A673 (cell line): ENCODE measurements at regions not wholly inside any gene's neighbourhood (a gene's known extent, or its start where the extent isn't known, plus 50 kb on each side); places are given as distances from the start of the nearest gene placed in this dataset.

Source experiments
- BruUV-seq: library from RNA; stranded (reverse); fragments of 400-500 nt; replicated peaks from 2 replicates; lab custom pipeline; 2021; lab: Mats Ljungman, UMichigan
- CTCF ChIA-PET: fragments of 300-600 bp; sonication (Branson Sonifier 250); formaldehyde crosslinking; loops from one replicate; lab custom pipeline; 2022; ENCODE audit warnings: antibody characterized with exemption; lab: Charles Lee
- POLR2A ChIA-PET: fragments of 300-600 bp; sonication (Branson Sonifier 250); formaldehyde crosslinking; loops from one replicate; lab custom pipeline; 2022; ENCODE audit warnings: antibody characterized with exemption; ENCODE audit not compliant: low non-redundant PET; lab: Charles Lee
- DNase-seq: peaks from one replicate; pipeline ENCODE4 v3.0.0-alpha.2; 2015; ENCODE audit warnings: low spot score
- H3K27ac ChIP-seq: fragments of 200-600 bp; sonication (generic); 2 replicates; pipeline ENCODE4 v1.5.1; 2016; ENCODE audit warnings: mixed run types, low read depth, mild to moderate bottlenecking, mixed read lengths, antibody characterized with exemption, low read length; ENCODE audit not compliant: poor library complexity, severe bottlenecking
- H3K27me3 ChIP-seq: fragments of 200-600 bp; sonication (generic); replicated peaks from 2 replicates; pipeline ENCODE4 v1.6.1; 2017; ENCODE audit warnings: mixed run types, low read depth, mild to moderate bottlenecking, mixed read lengths, antibody characterized with exemption, low read length; ENCODE audit not compliant: insufficient read depth, poor library complexity
- H3K36me3 ChIP-seq: fragments of 200-600 bp; sonication (generic); 2 replicates; pipeline ENCODE4 v1.6.1; 2016; ENCODE audit warnings: mixed run types, mild to moderate bottlenecking, mixed read lengths, antibody characterized with exemption, low read length; ENCODE audit not compliant: insufficient read depth, poor library complexity, severe bottlenecking
- H3K4me1 ChIP-seq: fragments of 200-600 bp; sonication (generic); 2 replicates; pipeline ENCODE4 v1.6.1; 2017; ENCODE audit warnings: mixed run types, mild to moderate bottlenecking, mixed read lengths, antibody characterized with exemption, low read length; ENCODE audit not compliant: insufficient read depth, poor library complexity, severe bottlenecking
- H3K4me3 ChIP-seq: fragments of 200-600 bp; sonication (generic); 2 replicates; pipeline ENCODE4 v1.5.1; 2016; ENCODE audit warnings: low read depth, mixed run types, mild to moderate bottlenecking, mixed read lengths, low read length; ENCODE audit not compliant: poor library complexity, severe bottlenecking
- H3K9me3 ChIP-seq: fragments of 200-600 bp; sonication (generic); 2 replicates; pipeline ENCODE4 v1.6.1; 2016; ENCODE audit warnings: mixed run types, low read depth, mild to moderate bottlenecking, mixed read lengths, antibody characterized with exemption, low read length; ENCODE audit not compliant: poor library complexity, severe bottlenecking
- EZH2 ChIP-seq: fragments of 200-600 bp; sonication (generic); IDR thresholded peaks from 2 replicates; pipeline ENCODE4 v1.6.1; 2017; ENCODE audit warnings: borderline replicate concordance, low read depth, mild to moderate bottlenecking, mixed read lengths, antibody characterized with exemption, low read length; ENCODE audit not compliant: poor library complexity, severe bottlenecking
- intact Hi-C: fragments of 100-400 bp; cut with micrococcal nuclease; formaldehyde crosslinking; loops from one replicate; pipeline ENCODE4 v1.10.0; 2022; ENCODE audit not compliant: unreplicated experiment
- TF ChIP-seq, protein P1 (sequence below): fragments of 300-800, 200-600 bp; sonication (generic); conservative IDR thresholded peaks from 2 replicates; pipeline ENCODE4 v1.5.1; 2017; ENCODE audit warnings: low read depth, mild to moderate bottlenecking, antibody characterized with exemption, low read length, moderate library complexity, mixed read lengths

DNA sequence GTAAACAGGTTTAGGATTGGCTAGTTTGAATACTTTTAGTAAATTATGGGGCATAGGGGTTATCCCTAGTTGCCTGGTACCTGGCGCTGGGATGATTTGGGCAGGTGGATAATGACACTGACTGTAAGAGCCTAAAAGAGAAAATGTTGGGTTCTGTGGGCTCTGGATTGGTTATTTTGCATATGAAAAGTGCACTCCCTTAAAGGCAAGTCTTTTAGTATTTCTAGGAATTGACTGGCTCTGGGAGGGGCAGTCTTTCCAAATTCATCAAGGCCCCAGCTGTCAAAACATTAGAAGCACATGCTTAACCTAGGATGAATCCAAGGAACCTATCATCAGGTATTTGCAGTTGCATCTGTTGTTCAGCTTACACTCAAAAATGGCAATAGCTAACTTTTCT, 454.6 kb upstream of the SORCS1 start:
- no peak overlapping the region for H3K27ac ChIP-seq
- H3K36me3 ChIP-seq, result no peaks in the 10 kb centered on the region
- ChIA-PET POLR2A (no interaction called here), CTCF (interaction anchor here (0.6 kb wide), 1 partner anchor 606 kb away, joined by 3 read pairs; no protein-coding TSS in a partner anchor)
- TF ChIP-seq EZH2, result no peak
- TF ChIP-seq, protein P1, sequence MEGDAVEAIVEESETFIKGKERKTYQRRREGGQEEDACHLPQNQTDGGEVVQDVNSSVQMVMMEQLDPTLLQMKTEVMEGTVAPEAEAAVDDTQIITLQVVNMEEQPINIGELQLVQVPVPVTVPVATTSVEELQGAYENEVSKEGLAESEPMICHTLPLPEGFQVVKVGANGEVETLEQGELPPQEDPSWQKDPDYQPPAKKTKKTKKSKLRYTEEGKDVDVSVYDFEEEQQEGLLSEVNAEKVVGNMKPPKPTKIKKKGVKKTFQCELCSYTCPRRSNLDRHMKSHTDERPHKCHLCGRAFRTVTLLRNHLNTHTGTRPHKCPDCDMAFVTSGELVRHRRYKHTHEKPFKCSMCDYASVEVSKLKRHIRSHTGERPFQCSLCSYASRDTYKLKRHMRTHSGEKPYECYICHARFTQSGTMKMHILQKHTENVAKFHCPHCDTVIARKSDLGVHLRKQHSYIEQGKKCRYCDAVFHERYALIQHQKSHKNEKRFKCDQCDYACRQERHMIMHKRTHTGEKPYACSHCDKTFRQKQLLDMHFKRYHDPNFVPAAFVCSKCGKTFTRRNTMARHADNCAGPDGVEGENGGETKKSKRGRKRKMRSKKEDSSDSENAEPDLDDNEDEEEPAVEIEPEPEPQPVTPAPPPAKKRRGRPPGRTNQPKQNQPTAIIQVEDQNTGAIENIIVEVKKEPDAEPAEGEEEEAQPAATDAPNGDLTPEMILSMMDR, result no peak
- no peak for DNase-seq
- no peaks in the 10 kb centered on the region for H3K4me1 ChIP-seq
- BruUV-seq, result no TSS peak
- no peaks in the 10 kb centered on the region for H3K27me3 ChIP-seq
- no peak overlapping the region for H3K4me3 ChIP-seq
- intact Hi-C loops, result no loop called here
- H3K9me3 ChIP-seq, result no peaks in the 10 kb centered on the region

DNA sequence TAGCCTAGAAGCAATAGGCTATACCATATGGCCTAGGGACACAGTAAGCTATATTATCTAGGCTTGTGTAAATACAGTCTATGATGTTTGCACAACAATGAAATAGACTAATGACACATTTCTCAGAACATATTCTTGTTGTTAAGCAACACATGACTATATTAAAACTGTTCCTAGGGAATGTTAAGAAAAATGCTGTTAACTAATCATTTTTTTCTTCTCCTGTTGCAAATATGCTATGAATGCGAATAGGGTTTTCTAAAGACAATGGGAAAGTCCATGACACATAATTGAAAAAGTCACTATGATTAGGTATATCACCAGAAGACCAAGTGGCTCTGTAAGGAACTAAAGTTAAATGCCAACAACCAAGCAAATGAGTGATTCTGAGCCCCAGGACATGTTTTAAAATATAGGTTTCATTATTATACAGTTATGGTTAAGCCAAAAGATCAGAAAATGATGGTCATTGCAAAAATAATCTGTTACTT, 454.0 kb upstream of the SORCS1 start:
- H3K4me1 ChIP-seq, result no peaks in the 10 kb centered on the region
- intact Hi-C loops, result no loop called here
- no peak overlapping the region for H3K27ac ChIP-seq
- no TSS peak for BruUV-seq
- POLR2A ChIA-PET, result no interaction called here
- H3K9me3 ChIP-seq, result no peaks in the 10 kb centered on the region
- no peak for TF ChIP-seq EZH2
- TF ChIP-seq, protein P1, result no peak
- H3K4me3 ChIP-seq, result no peak overlapping the region
- H3K27me3 ChIP-seq, result no peaks in the 10 kb centered on the region
- CTCF ChIA-PET, result interaction anchor here (0.6 kb wide), 1 partner anchor 474 kb away, joined by 4 read pairs; no protein-coding TSS in a partner anchor
- H3K36me3 ChIP-seq, result no peaks in the 10 kb centered on the region
- DNase-seq, result no peak

DNA sequence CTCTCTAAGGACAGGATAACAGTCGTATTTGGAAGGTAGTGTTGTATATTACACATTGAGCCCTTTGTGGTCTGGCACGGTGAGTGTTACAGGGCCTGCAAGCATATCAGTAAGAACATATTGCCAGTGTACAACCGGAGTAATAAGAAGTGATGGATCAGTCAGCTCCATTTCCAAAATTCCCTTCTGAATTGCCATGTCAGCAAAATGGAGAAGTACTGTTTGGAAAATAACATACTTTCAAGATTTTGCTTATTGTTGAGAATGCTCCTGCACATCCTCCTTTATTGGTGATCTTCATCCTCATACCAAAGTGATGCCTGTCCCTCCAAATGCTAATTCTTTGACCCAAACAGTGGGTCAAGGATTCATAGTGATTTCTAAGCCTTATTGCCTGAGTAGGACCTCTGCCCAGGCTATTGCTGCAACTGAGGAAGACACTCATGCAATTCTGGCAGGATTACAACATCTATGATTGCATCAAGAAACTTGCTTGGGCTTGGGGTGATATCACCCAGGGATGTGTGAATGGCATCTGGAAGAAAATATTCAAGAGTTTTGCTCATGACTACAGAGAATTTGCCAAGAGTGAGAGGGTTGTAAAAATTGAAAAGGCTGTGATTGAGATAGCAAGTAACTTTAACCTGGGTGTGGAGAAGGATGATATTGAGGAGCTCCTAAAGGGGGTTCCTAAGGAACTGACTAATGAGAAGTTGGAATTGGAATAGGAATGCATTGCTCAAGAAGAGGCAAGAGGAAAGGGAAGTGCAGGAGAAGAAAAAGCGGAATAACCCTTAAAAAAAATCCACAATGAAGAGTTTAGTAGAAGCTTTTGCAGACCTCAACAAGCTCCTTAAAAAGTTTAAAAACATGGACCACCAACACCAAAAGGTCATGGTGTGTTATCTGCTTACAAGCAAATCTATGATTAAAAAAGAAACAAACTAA, 452.2 kb upstream of the SORCS1 start:
- POLR2A ChIA-PET, result no interaction called here
- CTCF ChIA-PET, result no interaction called here
- no peak for DNase-seq
- Histone ChIP-seq H3K4me1 (no peaks in the 10 kb centered on the region), H3K4me3 (no peak overlapping the region), H3K27ac (no peak overlapping the region), H3K9me3 (no peaks in the 10 kb centered on the region), H3K27me3 (no peaks in the 10 kb centered on the region), H3K36me3 (no peaks in the 10 kb centered on the region)
- TF ChIP-seq, protein P1, result no peak
- TF ChIP-seq EZH2, result no peak
- no TSS peak for BruUV-seq
- intact Hi-C loops, result no loop called here
